ENCODE measurements at regions not wholly inside any gene's neighbourhood (a gene's known extent, or its start where the extent isn't known, plus 50 kb on each side); places are given as distances from the start of the nearest gene placed in this dataset.
A peak's percentile ranks its signal among the peaks of the same experiment; 100 is the strongest.
"Not testable (repeated sequence)": the region's sequence is repeated elsewhere in the genome, so short reads cannot be mapped to it uniquely, and the experiment has no call there.

DNA sequence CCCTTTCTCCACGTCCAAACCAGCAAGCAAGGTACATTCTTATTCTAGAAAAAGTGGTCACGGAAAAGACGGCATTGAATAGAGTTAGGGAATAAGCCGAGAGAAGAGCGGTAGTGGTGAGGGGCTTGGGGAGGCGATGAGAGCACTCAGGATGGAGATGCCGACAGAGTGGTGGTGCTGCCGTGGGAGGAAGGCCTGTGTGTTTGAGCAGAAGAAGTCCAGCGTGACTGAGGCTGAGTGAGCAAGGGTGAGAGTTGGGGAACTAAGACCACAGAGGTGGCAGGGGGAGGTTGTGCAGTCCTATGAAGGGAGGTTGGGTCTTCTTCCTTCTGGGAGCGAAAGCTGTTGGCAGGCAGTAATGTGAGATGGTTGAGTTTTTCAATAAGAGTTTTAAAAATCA lies 252.3 kb downstream of the ABCC12 start:
- DNase-seq = no peak

GRCh38 chr16:47897105-47897504 lies 258.7 kb downstream of the ABCC12 start:
- not testable (repeated sequence) for DNase-seq

DNA sequence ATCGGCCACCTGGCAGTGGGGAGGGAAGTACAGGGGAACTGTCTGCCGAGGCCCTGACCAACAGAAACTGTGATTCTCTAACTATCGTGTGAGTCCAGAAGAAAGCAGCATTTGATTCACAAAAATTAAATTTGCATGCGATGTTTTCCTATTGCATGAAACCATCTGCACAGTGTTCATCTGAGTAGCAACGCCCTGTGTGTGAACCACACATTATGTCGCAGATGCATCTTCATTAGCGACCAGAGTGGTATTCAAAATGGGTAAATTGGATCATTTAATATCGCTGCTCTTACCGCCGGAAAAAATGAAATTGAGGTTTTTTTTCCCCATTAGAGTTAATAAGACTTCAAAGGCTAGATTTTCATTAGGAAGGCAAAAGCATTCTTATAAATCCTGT lies 260.6 kb downstream of the ABCC12 start:
- DNase-seq = no peak

DNA sequence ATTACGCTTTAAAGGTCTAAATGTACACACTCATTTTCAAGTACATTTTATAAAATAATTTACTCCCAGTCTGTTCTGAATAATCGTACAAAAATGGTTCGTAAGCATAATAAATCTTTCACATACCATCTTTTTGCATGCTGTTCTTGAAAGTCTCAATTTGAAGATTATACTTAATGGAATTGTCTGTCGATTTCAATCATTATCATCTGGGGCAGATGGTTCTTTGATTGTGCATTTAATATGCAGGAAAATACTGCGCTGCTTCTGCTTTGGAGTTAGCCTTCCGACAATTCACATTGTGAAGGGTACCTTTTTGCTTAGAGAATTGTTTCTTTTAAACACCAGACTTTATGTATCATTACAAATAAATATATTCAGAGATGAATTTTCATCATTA lies 262.8 kb downstream of the ABCC12 start:
- DNase-seq = no peak

- no peak for DNase-seq
Measured at GRCh38 chr16:47888734-47889133, 267.1 kb downstream of the ABCC12 start.

DNA sequence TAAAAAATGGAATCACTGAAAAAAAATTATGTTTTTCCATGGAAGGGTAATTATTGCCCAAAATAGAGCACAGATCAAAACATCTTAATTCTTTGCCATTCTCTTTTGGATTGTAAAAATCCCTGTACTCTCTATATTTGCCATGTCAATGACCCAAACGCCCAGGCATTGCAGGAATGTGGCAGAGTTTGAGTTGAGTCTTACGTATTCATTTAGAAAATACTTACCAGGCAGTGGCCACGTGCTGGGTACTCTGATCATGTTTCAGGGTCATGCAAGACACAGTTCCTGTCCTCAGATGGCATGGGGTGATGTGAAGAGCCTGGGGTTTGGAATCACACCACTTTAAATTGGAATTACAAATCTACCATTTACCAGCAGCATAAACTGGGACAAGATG lies 267.7 kb downstream of the ABCC12 start:
- DNase-seq = no peak

GRCh38 chr16:47887496-47887895 lies 268.3 kb downstream of the ABCC12 start:
- DNase-seq = peak; percentile 31

DNA sequence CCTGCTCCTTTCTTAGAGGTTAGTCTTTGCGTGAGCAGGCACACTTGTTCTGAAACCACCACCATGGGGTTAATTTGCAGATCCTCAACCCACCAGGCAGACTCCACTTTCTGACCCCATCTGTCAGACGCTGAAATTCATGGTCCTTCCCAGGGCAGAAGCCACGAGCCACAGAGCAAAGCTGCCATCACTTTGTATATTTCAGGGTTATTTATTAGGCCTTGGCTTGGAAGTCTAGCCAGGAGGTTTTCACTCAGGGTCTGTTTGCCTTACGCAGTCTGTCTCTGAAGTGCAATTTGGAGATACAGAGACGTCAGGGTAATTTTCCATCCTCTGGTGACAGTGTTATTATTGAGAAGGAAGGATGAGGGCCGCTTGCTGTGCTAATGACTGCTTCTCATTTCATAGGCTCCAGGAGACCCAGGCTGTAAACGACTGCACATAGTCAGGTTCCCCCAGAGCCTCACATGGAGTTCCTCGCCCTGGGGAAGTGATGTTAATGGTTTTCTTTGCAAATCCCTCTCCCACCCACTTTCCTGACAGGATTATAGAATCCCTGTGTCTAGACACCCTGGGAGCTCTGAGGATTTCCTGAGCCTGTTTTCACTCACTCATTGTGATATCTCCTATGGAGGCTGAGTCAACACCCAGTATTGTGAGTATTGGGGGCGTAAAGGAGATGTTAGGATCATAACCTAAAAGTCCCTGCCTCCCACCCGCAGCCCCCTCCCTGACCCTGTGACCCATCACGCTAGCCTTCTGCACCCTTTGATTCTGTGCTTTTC lies 269.0 kb downstream of the ABCC12 start:
- DNase-seq = peak; percentile 79

DNA sequence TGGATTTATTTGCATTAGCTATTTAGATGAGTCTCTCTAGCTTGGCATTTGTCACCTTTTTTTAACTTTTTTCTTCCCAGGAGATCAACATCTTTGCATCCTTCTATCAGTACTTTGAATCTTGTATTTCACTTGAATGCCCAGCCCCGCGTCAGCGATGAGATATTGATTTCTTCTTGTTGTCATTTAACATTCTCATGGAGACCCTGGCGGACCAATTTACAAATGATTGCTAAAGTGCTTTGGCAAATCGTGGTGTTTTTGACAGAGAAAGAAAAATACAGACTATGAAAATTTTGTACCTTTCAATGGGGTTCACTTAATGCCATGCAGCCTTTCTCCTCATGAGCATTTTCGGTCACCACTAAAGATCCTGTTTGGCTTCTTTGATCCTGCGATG lies 269.7 kb downstream of the ABCC12 start:
- no peak for DNase-seq

- DNase-seq = no peak
Measured at GRCh38 chr16:47885489-47885888, 270.3 kb downstream of the ABCC12 start.

GRCh38 chr16:47884116-47884725 lies 271.6 kb downstream of the ABCC12 start:
- no peak for DNase-seq

DNA sequence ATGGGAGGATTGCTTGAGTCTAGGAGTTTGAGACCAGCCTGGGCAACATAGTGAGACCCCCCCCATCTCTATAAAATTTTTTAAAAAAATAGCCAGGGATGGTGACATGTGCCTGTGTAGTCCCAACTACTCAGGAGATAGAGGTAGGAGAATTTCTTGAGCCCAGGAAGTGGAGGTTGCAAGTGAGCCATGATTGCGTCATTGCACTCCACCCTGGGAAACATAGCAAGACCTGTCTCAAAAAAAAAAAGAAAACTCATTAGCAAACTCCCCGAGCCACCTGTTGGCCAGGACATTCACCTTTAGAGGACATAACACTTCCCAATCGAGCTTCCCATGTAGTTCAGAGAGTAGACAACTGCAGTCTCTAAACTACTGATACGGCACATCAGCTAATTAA lies 274.2 kb downstream of the ABCC12 start:
- no peak for DNase-seq

- no peak for DNase-seq
Measured at GRCh38 chr16:47880653-47881052, 275.1 kb downstream of the ABCC12 start.

DNA sequence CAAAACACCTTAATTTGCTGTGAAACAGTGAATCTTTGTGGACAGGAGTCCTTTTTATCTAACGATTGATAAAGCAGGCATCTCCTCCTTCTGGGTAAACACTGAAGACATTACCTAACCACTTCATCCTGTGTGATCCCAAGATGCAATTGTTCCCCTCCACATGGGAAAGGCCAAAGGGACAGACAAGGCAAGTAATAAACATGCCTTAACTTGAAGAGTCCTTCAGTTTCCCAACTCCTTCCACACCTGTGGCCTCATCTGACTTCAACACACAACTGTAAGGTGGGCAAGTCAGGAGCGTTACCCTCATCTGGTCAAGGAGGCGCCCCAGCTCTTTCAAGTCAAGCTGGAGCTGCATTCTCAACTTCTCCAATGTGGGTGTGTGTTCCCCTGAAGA lies 278.6 kb downstream of the ABCC12 start:
- DNase-seq = no peak

DNA sequence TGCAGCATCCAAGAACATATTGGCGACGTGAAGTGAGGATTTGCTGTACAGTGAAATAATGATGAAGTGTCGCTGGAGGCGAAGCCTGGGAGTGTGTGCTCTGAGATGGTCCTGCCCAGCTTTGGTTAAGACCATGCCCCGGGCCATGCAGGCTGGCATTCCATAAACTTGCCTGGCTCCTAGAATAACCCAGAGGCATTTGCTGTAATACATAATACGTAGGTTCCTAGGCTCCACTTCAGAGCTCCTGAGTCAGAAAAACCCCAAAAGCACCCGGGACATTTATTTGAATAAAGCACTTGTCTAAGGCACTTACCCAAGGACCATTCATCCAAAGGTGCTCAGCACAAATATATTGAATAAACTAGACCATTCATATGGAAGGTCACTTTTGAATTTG lies 279.3 kb downstream of the ABCC12 start:
- no peak for DNase-seq

DNA sequence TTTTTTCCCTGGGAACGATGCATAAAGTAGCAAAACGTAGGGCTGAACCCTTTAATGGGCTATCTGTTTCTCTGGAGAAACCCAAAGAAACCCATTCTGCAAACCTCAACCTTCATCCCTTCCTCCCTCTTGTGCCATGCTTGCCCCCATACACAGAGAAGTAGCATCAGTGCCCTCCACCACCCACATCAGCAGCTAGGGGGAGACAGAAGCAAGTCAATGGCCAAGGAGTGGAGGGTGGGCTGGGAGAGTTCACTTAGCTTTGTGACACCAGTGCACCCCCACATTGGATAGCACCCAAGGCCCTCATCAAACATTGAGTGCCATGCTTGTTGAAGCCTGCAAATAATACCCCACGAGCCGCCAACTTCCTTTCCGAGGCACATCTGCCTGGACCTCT lies 282.4 kb downstream of the ABCC12 start:
- peak; percentile 3 for DNase-seq

- DNase-seq = no peak
Measured at GRCh38 chr16:47872225-47872624, 283.6 kb downstream of the ABCC12 start.

GRCh38 chr16:47866423-47866822 lies 289.4 kb downstream of the ABCC12 start:
- DNase-seq = no peak

GRCh38 chr16:47865337-47865855 lies 290.4 kb downstream of the ABCC12 start:
- no peak for DNase-seq

DNA sequence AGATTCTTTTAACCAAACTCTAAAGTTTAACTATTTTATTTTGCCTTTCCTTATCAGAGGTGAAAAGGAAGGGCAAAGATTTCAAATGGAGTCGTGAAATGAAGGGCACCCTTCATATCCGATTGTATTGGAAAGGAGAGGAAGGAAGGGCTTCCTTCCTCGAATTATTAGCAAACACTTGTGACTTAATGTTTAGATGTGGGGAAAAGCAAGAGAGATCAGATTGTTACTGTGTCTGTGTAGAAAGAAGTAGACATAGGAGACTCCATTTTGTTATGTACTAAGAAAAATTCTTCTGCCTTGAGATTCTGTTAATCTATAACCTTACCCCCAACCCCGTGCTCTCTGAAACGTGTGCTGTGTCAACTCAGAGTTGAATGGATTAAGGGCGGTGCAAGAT lies 291.5 kb downstream of the ABCC12 start:
- not testable (repeated sequence) for DNase-seq

GRCh38 chr16:47861999-47862398 lies 293.8 kb downstream of the ABCC12 start:
- no peak for DNase-seq

DNA sequence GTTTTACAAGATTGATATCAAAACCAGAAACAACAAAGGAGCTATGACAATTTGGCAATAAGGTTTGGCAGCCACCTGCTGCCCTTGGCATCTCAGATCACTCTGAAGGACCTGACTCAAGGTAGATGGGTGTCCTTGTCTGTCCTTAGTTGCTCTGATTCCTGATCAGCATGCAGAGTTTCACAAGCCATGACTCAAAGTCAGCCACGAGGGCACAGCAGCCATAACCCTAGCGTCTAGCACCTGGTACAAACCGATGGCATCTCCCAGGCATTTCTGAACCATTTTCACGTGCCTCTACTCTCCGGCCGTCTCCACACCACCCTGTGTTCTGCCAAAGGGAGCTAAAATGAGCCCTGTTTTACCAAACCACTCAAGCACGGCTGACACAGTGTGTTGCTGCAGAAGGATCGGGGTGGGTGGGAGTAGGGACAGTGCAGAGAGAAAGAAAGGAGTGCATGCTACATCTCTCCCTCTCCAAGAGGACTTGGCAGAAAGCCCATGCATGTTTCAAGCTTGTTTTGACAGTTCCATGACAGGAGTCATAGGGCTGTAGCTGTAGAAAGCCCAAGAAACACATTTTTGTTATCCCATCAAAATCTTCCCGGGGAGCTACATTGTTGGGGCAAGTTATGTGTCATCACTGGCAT lies 297.3 kb downstream of the ABCC12 start:
- no peak for DNase-seq

- DNase-seq = no peak
Measured at GRCh38 chr16:47855431-47855830, 300.4 kb downstream of the ABCC12 start.

- no peak for DNase-seq
Measured at GRCh38 chr16:47854737-47855136, 301.1 kb downstream of the ABCC12 start.
